Lower leg skin (tissue), 3 donors: ENCODE measurements at regions not wholly inside any gene's neighbourhood (a gene's known extent, or its start where the extent isn't known, plus 50 kb on each side); places are given as distances from the start of the nearest gene placed in this dataset.

ENCODE experiments used
- CTCF ChIP-seq, 3 donors: fragments of 450-650 bp; IDR thresholded peaks; one replicate each; pipeline ENCODE4 v1.5.1; 2016; ENCODE audit warnings: antibody characterized with exemption in 3 of 3, mild to moderate bottlenecking in 3 of 3, moderate library complexity in 2 of 3
- POLR2A ChIP-seq, 2 donors: fragments of 450-650 bp; IDR thresholded peaks; one replicate each; pipeline ENCODE4 v1.6.1; 2016 to 2017; ENCODE audit warnings: antibody characterized with exemption in 2 of 2, mild to moderate bottlenecking in 1 of 2, moderate library complexity in 1 of 2

GRCh38 chr13:65368832-65369231, 1861.3 kb downstream of the PCDH9 start:
- TF ChIP-seq CTCF (IDR thresholded peaks at IDR 0.05): no peak
- no peak for TF ChIP-seq POLR2A (IDR thresholded peaks at IDR 0.05)
